ENCODE measurements at regions not wholly inside any gene's neighbourhood (a gene's known extent, or its start where the extent isn't known, plus 50 kb on each side); places are given as distances from the start of the nearest gene placed in this dataset.
"Not testable (repeated sequence)": the region's sequence is repeated elsewhere in the genome, so short reads cannot be mapped to it uniquely, and the experiment has no call there.

DNA sequence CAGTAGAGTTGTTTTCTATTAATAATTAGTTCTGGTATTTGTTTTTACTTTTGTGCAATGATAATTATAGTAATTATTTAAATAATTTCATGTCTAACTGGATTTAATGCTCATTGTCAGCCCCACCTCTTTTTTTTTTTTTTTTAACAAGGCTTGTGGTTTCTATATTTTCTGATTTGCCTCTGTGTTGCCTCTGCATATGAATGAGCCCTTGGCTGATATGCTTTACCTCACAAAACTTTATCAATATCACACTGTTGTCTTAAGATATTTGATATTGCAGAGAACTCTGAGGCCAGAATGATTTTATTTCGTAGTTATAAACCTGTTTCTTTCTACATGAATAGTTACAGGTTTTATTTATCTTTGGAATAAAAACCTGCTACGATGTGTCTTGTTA is 116.2 kb upstream of the ATP2B1 start:
- no peak overlapping the region for H3K4me2 ChIP-seq (ENCODE audit: control insufficient read depth, insufficient read depth)
- intact Hi-C loops (cut with micrococcal nuclease; ENCODE audit: unreplicated experiment) (loop anchor here (1.0 kb wide), 1 partner anchor 32 kb away; no protein-coding TSS in a partner anchor), in situ Hi-C loops (cut with MboI) (no loop called here)
- H3K36me3 ChIP-seq (ENCODE audit: control insufficient read depth in 2 of 2, insufficient read depth in 2 of 2, low read length in 1 of 2), result no peaks in the 10 kb centered on the region
- no peaks in the 10 kb centered on the region; the same call in 2 of the 3 replicates for H3K9me3 ChIP-seq (replicated peaks; ENCODE audit: control insufficient read depth, insufficient read depth, low read length)
- ChIA-PET RAD21 (ENCODE audit: unreplicated experiment) (interaction anchor here (1.0 kb wide), 1 partner anchor 124 kb away, joined by 4 read pairs; no protein-coding TSS in a partner anchor), POLR2A (no interaction called here), SMC1A (ENCODE audit: uncharacterized antibody, unreplicated experiment) (no interaction called here), CTCF (no interaction called here)
- FAIRE-seq, result no peak
- H3K27ac ChIP-seq (ENCODE audit: control insufficient read depth, insufficient read depth), result no peak overlapping the region
- no peaks in the 10 kb centered on the region for H4K20me1 ChIP-seq (ENCODE audit: control insufficient read depth, insufficient read depth)
- peaks cover 16% of the 10 kb centered on the region for H3K4me1 ChIP-seq (ENCODE audit: control insufficient read depth, insufficient read depth, low read length)
- no peaks in the 10 kb centered on the region for H3K27me3 ChIP-seq (replicated peaks in 1 of 2; ENCODE audit: control insufficient read depth in 2 of 2, insufficient read depth in 2 of 2, low read length in 1 of 2)
- no peak overlapping the region for H2AFZ ChIP-seq (ENCODE audit: control insufficient read depth, low read depth, low read length)
- ATAC-seq, result peak; percentile 46
- BruUV-seq (replicated peaks), result no TSS peak
- H3K9ac ChIP-seq (ENCODE audit: control insufficient read depth, insufficient read depth, low read length), result no peak overlapping the region
- WGBS (ENCODE audit: insufficient coverage, insufficient replicate concordance, low lambda C conversion rate, missing lambda C conversion rate), result 76% methylated on average over 2 of the region's 2 CpGs
- TF ChIP-seq, protein P1, sequence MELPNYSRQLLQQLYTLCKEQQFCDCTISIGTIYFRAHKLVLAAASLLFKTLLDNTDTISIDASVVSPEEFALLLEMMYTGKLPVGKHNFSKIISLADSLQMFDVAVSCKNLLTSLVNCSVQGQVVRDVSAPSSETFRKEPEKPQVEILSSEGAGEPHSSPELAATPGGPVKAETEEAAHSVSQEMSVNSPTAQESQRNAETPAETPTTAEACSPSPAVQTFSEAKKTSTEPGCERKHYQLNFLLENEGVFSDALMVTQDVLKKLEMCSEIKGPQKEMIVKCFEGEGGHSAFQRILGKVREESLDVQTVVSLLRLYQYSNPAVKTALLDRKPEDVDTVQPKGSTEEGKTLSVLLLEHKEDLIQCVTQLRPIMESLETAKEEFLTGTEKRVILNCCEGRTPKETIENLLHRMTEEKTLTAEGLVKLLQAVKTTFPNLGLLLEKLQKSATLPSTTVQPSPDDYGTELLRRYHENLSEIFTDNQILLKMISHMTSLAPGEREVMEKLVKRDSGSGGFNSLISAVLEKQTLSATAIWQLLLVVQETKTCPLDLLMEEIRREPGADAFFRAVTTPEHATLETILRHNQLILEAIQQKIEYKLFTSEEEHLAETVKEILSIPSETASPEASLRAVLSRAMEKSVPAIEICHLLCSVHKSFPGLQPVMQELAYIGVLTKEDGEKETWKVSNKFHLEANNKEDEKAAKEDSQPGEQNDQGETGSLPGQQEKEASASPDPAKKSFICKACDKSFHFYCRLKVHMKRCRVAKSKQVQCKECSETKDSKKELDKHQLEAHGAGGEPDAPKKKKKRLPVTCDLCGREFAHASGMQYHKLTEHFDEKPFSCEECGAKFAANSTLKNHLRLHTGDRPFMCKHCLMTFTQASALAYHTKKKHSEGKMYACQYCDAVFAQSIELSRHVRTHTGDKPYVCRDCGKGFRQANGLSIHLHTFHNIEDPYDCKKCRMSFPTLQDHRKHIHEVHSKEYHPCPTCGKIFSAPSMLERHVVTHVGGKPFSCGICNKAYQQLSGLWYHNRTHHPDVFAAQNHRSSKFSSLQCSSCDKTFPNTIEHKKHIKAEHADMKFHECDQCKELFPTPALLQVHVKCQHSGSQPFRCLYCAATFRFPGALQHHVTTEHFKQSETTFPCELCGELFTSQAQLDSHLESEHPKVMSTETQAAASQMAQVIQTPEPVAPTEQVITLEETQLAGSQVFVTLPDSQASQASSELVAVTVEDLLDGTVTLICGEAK (IDR thresholded peaks at IDR 0.05; ENCODE audit: borderline replicate concordance), result peak; percentile 86
- TF ChIP-seq CBX5 (IDR thresholded peaks at IDR 0.05; ENCODE audit: low read depth), result no peak
- no peak for TF ChIP-seq TBL1XR1 (IDR thresholded peaks at IDR 0.05; ENCODE audit: low read depth, low read length)
- no peak for TF ChIP-seq CHD4 (IDR thresholded peaks at IDR 0.05)
- TF ChIP-seq CHD2 (IDR thresholded peaks at IDR 0.05; ENCODE audit: borderline replicate concordance, low read depth, low read length), result no peak
- no peak for TF ChIP-seq CREB1 (IDR thresholded peaks at IDR 0.05; ENCODE audit: low read depth)
- TF ChIP-seq ZNF384 (IDR thresholded peaks at IDR 0.05; ENCODE audit: borderline replicate concordance, low read depth, low read length), result peak; percentile 73
- peak; percentile 62 for TF ChIP-seq RUNX3 (IDR thresholded peaks at IDR 0.05; ENCODE audit: low read length)
- no peaks in the 10 kb centered on the region for H3K79me2 ChIP-seq (ENCODE audit: control insufficient read depth, insufficient read depth, low read length)
- no peak overlapping the region for H3K4me3 ChIP-seq
- DNase-seq (ENCODE audit: low read depth, low spot score), result no peak

DNA sequence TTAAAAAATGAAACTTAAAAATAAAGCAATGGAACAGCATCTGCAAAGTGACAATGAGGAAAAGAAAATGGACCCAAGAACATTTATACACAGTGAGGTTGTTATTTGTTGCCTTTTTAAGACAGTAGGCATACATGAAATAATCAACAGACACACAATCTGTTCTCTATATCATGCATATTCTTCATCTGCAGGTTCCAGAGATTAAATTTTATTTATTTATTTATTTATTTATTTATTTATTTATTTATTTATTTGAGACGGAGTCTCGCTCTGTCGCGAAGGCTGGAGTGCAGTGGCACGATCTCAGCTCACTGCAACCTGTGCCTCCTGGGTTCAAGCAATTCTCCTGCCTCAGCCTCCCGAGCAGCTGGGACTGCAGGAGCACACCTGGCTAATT is 114.4 kb upstream of the ATP2B1 start:
- ChIA-PET RAD21 (ENCODE audit: unreplicated experiment) (interaction anchor here (1.0 kb wide), 1 partner anchor 32 kb away, joined by 3 read pairs; no protein-coding TSS in a partner anchor), SMC1A (ENCODE audit: uncharacterized antibody, unreplicated experiment) (interaction anchor here (1.2 to 2.4 kb wide), 3 partner anchors 24 to 38 kb away, joined by 3 to 8 read pairs (median 3); no protein-coding TSS in a partner anchor), POLR2A (interaction anchor here (0.6 to 1.0 kb wide), 3 partner anchors 23 to 1616 kb away, joined by 3 to 7 read pairs (median 5); no protein-coding TSS in a partner anchor), CTCF (interaction anchor here (0.8 kb wide), 1 partner anchor 57 kb away, joined by 3 read pairs; no protein-coding TSS in a partner anchor)
- in situ Hi-C loops (cut with MboI); H3K36me3 ChIP-seq (ENCODE audit: control insufficient read depth in 2 of 2, insufficient read depth in 2 of 2, low read length in 1 of 2); H3K4me2 ChIP-seq (ENCODE audit: control insufficient read depth, insufficient read depth); H3K4me3 ChIP-seq; H3K27ac ChIP-seq (ENCODE audit: control insufficient read depth, insufficient read depth); DNase-seq (ENCODE audit: low read depth, low spot score); H3K9ac ChIP-seq (ENCODE audit: control insufficient read depth, insufficient read depth, low read length); H4K20me1 ChIP-seq (ENCODE audit: control insufficient read depth, insufficient read depth); H2AFZ ChIP-seq (ENCODE audit: control insufficient read depth, low read depth, low read length); H3K79me2 ChIP-seq (ENCODE audit: control insufficient read depth, insufficient read depth, low read length); BruUV-seq (replicated peaks); ATAC-seq; H3K9me3 ChIP-seq (replicated peaks; ENCODE audit: control insufficient read depth, insufficient read depth, low read length); intact Hi-C loops (cut with micrococcal nuclease; ENCODE audit: unreplicated experiment); H3K27me3 ChIP-seq (replicated peaks in 1 of 2; ENCODE audit: control insufficient read depth in 2 of 2, insufficient read depth in 2 of 2, low read length in 1 of 2); FAIRE-seq: not testable (repeated sequence)
- H3K4me1 ChIP-seq (ENCODE audit: control insufficient read depth, insufficient read depth, low read length), result peaks cover 16% of the 10 kb centered on the region
- 98% methylated on average over 6 of the region's 6 CpGs for WGBS (ENCODE audit: insufficient coverage, insufficient replicate concordance, low lambda C conversion rate, missing lambda C conversion rate)

All from GM12878 (cell line).